ENCODE measurements at regions not wholly inside any gene's neighbourhood (a gene's known extent, or its start where the extent isn't known, plus 50 kb on each side); places are given as distances from the start of the nearest gene placed in this dataset.

GRCh38 chr3:127431066-127431465 is 143.2 kb upstream of the PRR20G start:
- DNase-seq = no peak

- no peak for DNase-seq
Measured at GRCh38 chr3:127428344-127428997, 140.6 kb upstream of the PRR20G start.

GRCh38 chr3:127427666-127428065 is 139.8 kb upstream of the PRR20G start:
- no peak for DNase-seq

GRCh38 chr3:127427156-127427555 is 139.3 kb upstream of the PRR20G start:
- DNase-seq = no peak

GRCh38 chr3:127426444-127427153 is 138.8 kb upstream of the PRR20G start:
- no peak for DNase-seq

GRCh38 chr3:127425505-127426443 is 137.9 kb upstream of the PRR20G start:
- no peak for DNase-seq

- DNase-seq = no peak
Measured at GRCh38 chr3:127424766-127425504, 137.1 kb upstream of the PRR20G start.

- no peak for DNase-seq
Measured at GRCh38 chr3:127423856-127424765, 136.3 kb upstream of the PRR20G start.

GRCh38 chr3:127422663-127423375 is 135.0 kb upstream of the PRR20G start:
- DNase-seq = no peak

- DNase-seq = no peak
Measured at GRCh38 chr3:127421943-127422662, 134.3 kb upstream of the PRR20G start.

GRCh38 chr3:127420829-127421228 is 133.0 kb upstream of the PRR20G start:
- DNase-seq = no peak

GRCh38 chr3:127419641-127420553 is 132.1 kb upstream of the PRR20G start:
- no peak for DNase-seq

- no peak for DNase-seq
Measured at GRCh38 chr3:127419182-127419581, 131.3 kb upstream of the PRR20G start.

GRCh38 chr3:127418560-127419147 is 130.8 kb upstream of the PRR20G start:
- no peak for DNase-seq

- DNase-seq = no peak
Measured at GRCh38 chr3:127417709-127418559, 130.1 kb upstream of the PRR20G start.

GRCh38 chr3:127413871-127414270 is 126.0 kb upstream of the PRR20G start:
- DNase-seq = no peak

GRCh38 chr3:127413318-127413673 is 125.5 kb upstream of the PRR20G start:
- no peak for DNase-seq

Measured in inflammatory macrophage treated with lipopolysaccharide for 1 hour (primary cell).